ENCODE measurements at regions not wholly inside any gene's neighbourhood (a gene's known extent, or its start where the extent isn't known, plus 50 kb on each side); places are given as distances from the start of the nearest gene placed in this dataset.
A peak's percentile ranks its signal among the peaks of the same experiment; 100 is the strongest.

DNA sequence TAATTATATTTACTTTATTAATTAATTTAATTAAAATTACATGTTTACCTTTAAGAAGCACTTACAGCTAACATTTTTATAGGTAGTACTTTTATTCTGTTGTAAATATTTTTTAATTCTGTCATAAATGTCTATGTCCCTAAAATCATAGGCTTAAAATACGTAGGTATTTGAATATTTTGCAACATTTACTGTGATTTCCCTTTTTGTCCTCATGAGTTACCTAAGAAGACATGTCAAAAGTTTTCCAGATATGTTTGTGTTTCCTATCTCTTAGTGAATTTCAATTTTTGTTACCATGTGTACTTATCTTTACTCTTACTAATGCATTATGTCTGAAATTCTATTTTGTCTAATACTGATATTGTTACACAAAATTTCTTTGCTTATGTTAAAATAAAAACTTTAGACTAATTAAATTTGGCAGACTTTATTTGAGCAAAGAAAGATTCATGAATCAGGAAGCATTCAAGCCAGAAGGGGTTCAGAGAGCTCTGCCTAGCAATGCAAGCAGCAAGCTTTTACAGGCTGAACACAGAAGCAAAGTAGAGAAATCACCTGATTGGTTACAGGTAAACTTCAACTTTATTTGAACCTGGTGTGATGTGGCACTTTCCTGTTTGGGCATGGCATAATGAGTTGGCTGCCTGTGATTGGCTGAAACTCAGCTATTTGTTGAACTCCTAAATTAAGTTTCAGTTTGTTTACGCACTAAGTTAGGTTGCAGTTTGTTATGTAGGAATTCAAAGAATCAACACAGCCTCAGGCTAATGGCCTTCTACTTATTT lies 123.2 kb upstream of the TMEM170B start:
- dilution Hi-C loops (cut with HindIII; ENCODE audit: low sequenced_read_pairs, unreplicated experiment) = no loop called here
- peak overlapping the region; percentile 29 to 87; a peak in 3 of 4 replicates for H4K8ac ChIP-seq (ENCODE audit: low read depth in 2 of 2, low read length in 2 of 2)
- H3K79me1 ChIP-seq (ENCODE audit: low read depth in 1 of 2, low read length in 2 of 2) = no peaks in the 10 kb centered on the region
- H4K20me1 ChIP-seq (ENCODE audit: insufficient read depth, low read length) = no peaks in the 10 kb centered on the region
- H3K4me1 ChIP-seq (ENCODE audit: control insufficient read depth, insufficient read depth, low read length) = peaks cover 12% of the 10 kb centered on the region
- H3K9me3 ChIP-seq (ENCODE audit: control insufficient read depth, insufficient read depth, low read length) = no peaks in the 10 kb centered on the region
- DNase-seq (no peak), ATAC-seq (ENCODE audit: low read depth) (no peak)
- CTCF ChIA-PET = no interaction called here
- H3K4me3 ChIP-seq (ENCODE audit: insufficient read depth, low read depth, low read length) = no peak overlapping the region
- H3K27ac ChIP-seq (ENCODE audit: insufficient read depth, low read length) = no peak overlapping the region
- in situ Hi-C loops (cut with MboI; ENCODE audit: low sequenced_read_pairs) = no loop called here
- peak overlapping the region; percentile 3 for H2BK5ac ChIP-seq (ENCODE audit: low read depth, low read length, poor library complexity, severe bottlenecking)
- peak overlapping the region; percentile 80 for H2BK120ac ChIP-seq (ENCODE audit: low read depth, low read length)
- no peak overlapping the region for H3K4me2 ChIP-seq (ENCODE audit: low read depth, low read length)
- H3K36me3 ChIP-seq (ENCODE audit: control insufficient read depth, insufficient read depth, low read length) = no peaks in the 10 kb centered on the region
- BruUV-seq (replicated peaks) = no TSS peak
- H4K5ac ChIP-seq (ENCODE audit: low read depth, low read length) = no peak overlapping the region
- POLR2A ChIA-PET (ENCODE audit: unreplicated experiment) = no interaction called here
- no peak overlapping the region for H3K23ac ChIP-seq (ENCODE audit: low read depth, low read length)
- H3K4ac ChIP-seq (ENCODE audit: low read depth, low read length) = peak overlapping the region; percentile 49; the same call in 1 of the 2 replicates
- peak overlapping the region; percentile 77; the same call in 1 of the 3 replicates for H2BK15ac ChIP-seq (ENCODE audit: low read depth, low read length)
- TF ChIP-seq SMC3 (IDR thresholded peaks at IDR 0.05; ENCODE audit: low read depth, low read length) = no peak
- no peak for TF ChIP-seq RCOR1 (IDR thresholded peaks at IDR 0.05; ENCODE audit: insufficient replicate concordance, low read length)
- TF ChIP-seq RFX5 (IDR thresholded peaks at IDR 0.05; ENCODE audit: low read depth, low read length) = no peak
- TF ChIP-seq, protein P1, sequence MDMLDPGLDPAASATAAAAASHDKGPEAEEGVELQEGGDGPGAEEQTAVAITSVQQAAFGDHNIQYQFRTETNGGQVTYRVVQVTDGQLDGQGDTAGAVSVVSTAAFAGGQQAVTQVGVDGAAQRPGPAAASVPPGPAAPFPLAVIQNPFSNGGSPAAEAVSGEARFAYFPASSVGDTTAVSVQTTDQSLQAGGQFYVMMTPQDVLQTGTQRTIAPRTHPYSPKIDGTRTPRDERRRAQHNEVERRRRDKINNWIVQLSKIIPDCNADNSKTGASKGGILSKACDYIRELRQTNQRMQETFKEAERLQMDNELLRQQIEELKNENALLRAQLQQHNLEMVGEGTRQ (IDR thresholded peaks at IDR 0.05; ENCODE audit: low read depth, low read length) = no peak
- no peak for TF ChIP-seq FOS (IDR thresholded peaks at IDR 0.05; ENCODE audit: low read depth, low read length)
- peak overlapping the region; percentile 91 for H3K14ac ChIP-seq (replicated peaks; ENCODE audit: low read depth, low read length)
- H3K56ac ChIP-seq (ENCODE audit: extremely low read depth, insufficient read depth, low read length) = no peak overlapping the region
- no peaks in the 10 kb centered on the region for H3K27me3 ChIP-seq (ENCODE audit: control insufficient read depth, insufficient read depth, low read length)
- H3K9me1 ChIP-seq (ENCODE audit: insufficient read depth, low read length) = peaks cover 3% of the 10 kb centered on the region; the same call in 1 of the 2 replicates
- peak overlapping the region; percentile 9 for H2AFZ ChIP-seq (replicated peaks; ENCODE audit: low read length, poor library complexity)
- H2AK9ac ChIP-seq (replicated peaks; ENCODE audit: low read depth, low read length, poor library complexity) = no peak overlapping the region
- no peak overlapping the region; the same call in 1 of the 2 replicates for H3K18ac ChIP-seq (ENCODE audit: low read depth, low read length)
- peak overlapping the region; percentile 6; the same call in 1 of the 2 replicates for H4K91ac ChIP-seq (ENCODE audit: insufficient read depth, low read depth, low read length)
- peak overlapping the region; percentile 70 for H2BK20ac ChIP-seq (ENCODE audit: low read depth, low read length)
- H3K9ac ChIP-seq (ENCODE audit: low read depth, low read length) = no peak overlapping the region
- H2AK5ac ChIP-seq (ENCODE audit: low read depth, low read length) = peak overlapping the region; percentile 61; the same call in 1 of the 2 replicates
- WGBS, 2 experiments (ENCODE audit: extremely low coverage in 2 of 2, insufficient read length in 1 of 2) = no CpG with 5 or more reads among the region's 2 CpGs
- intact Hi-C loops (cut with micrococcal nuclease) = no loop called here
